ENCODE measurements at regions not wholly inside any gene's neighbourhood (a gene's known extent, or its start where the extent isn't known, plus 50 kb on each side); places are given as distances from the start of the nearest gene placed in this dataset.

- no peak for TF ChIP-seq MAX (IDR thresholded peaks at IDR 0.05; ENCODE audit: low read depth, low read length)
- no peak for TF ChIP-seq POLR2A (IDR thresholded peaks at IDR 0.05; ENCODE audit: extremely low read depth, insufficient read length)
- TF ChIP-seq MYC (IDR thresholded peaks at IDR 0.05; ENCODE audit: low read depth, low read length), result no peak
- TF ChIP-seq CTCF (IDR thresholded peaks at IDR 0.05; ENCODE audit: low read depth, low read length), result no peak
- no peak overlapping the region for H3K4me3 ChIP-seq (ENCODE audit: low read depth, low read length)
- no peak for DNase-seq (ENCODE audit: low read depth)
These were observed 785.0 kb downstream of the GLUD2 start for GRCh38 chrX:121832446-121832845.

- H3K4me3 ChIP-seq (ENCODE audit: low read depth, low read length), result no peak overlapping the region
- TF ChIP-seq POLR2A (IDR thresholded peaks at IDR 0.05; ENCODE audit: extremely low read depth, insufficient read length) (no peak), MAX (IDR thresholded peaks at IDR 0.05; ENCODE audit: low read depth, low read length) (no peak), CTCF (IDR thresholded peaks at IDR 0.05; ENCODE audit: low read depth, low read length) (no peak), MYC (IDR thresholded peaks at IDR 0.05; ENCODE audit: low read depth, low read length) (no peak)
- no peak for DNase-seq (ENCODE audit: low read depth)
These were observed 788.6 kb downstream of the GLUD2 start for GRCh38 chrX:121836000-121836399.

GRCh38 chrX:121851033-121851432, 803.6 kb downstream of the GLUD2 start:
- no peak for TF ChIP-seq POLR2A (IDR thresholded peaks at IDR 0.05; ENCODE audit: extremely low read depth, insufficient read length)
- TF ChIP-seq CTCF (IDR thresholded peaks at IDR 0.05; ENCODE audit: low read depth, low read length), result no peak
- no peak for TF ChIP-seq MAX (IDR thresholded peaks at IDR 0.05; ENCODE audit: low read depth, low read length)
- no peak for TF ChIP-seq MYC (IDR thresholded peaks at IDR 0.05; ENCODE audit: low read depth, low read length)
- DNase-seq (ENCODE audit: low read depth), result no peak
- no peak overlapping the region for H3K4me3 ChIP-seq (ENCODE audit: low read depth, low read length)

GRCh38 chrX:121853762-121854613, 806.6 kb downstream of the GLUD2 start:
- no peak overlapping the region for H3K4me3 ChIP-seq (ENCODE audit: low read depth, low read length)
- DNase-seq (ENCODE audit: low read depth), result no peak
- TF ChIP-seq POLR2A (IDR thresholded peaks at IDR 0.05; ENCODE audit: extremely low read depth, insufficient read length), result no peak

- TF ChIP-seq MAX (IDR thresholded peaks at IDR 0.05; ENCODE audit: low read depth, low read length) (no peak), POLR2A (IDR thresholded peaks at IDR 0.05; ENCODE audit: extremely low read depth, insufficient read length) (no peak), CTCF (IDR thresholded peaks at IDR 0.05; ENCODE audit: low read depth, low read length) (no peak), MYC (IDR thresholded peaks at IDR 0.05; ENCODE audit: low read depth, low read length) (no peak)
- no peak overlapping the region for H3K4me3 ChIP-seq (ENCODE audit: low read depth, low read length)
- DNase-seq (ENCODE audit: low read depth), result no peak
These were observed 807.2 kb downstream of the GLUD2 start for GRCh38 chrX:121854614-121854911.

GRCh38 chrX:121858867-121859647, 811.6 kb downstream of the GLUD2 start:
- no peak for DNase-seq (ENCODE audit: low read depth)
- no peak for TF ChIP-seq POLR2A (IDR thresholded peaks at IDR 0.05; ENCODE audit: extremely low read depth, insufficient read length)
- TF ChIP-seq MYC (IDR thresholded peaks at IDR 0.05; ENCODE audit: low read depth, low read length), result no peak
- no peak for TF ChIP-seq CTCF (IDR thresholded peaks at IDR 0.05; ENCODE audit: low read depth, low read length)
- no peak overlapping the region for H3K4me3 ChIP-seq (ENCODE audit: low read depth, low read length)

All from NB4 (cell line).